SK-N-MC (cell line): ENCODE measurements at regions not wholly inside any gene's neighbourhood (a gene's known extent, or its start where the extent isn't known, plus 50 kb on each side); places are given as distances from the start of the nearest gene placed in this dataset.

Experiments
- EZH2 ChIP-seq: fragments of 200-600 bp; sonication (generic); IDR thresholded peaks from one replicate; pipeline ENCODE4 v1.6.1; 2017; ENCODE audit warnings: antibody characterized with exemption
- POLR2AphosphoS5 ChIP-seq: IDR thresholded peaks from 2 replicates; pipeline ENCODE4 v1.6.1; 2012; ENCODE audit warnings: mild to moderate bottlenecking, low read depth, low read length, borderline replicate concordance

DNA sequence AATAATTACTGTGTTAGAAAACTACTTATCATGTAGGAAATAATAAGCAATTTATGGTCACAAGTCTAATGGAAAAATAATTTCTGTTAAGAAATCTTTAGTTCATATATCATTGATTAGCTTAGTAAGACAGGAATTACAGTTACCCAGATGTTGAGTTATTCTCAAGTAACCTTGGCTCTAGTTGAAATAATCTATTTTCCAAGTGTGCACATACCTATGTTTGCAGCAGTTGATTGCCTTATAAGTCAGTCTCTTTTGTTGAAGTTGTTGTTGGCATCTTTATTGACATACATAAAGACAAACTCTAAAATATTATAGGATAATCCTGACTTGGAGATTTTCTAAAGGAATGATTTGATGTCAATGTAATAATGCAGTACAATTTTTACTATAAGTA, 511.4 kb upstream of the KLF12 start:
- no peak for TF ChIP-seq EZH2
- no peak for TF ChIP-seq POLR2AphosphoS5
